ENCODE measurements at regions not wholly inside any gene's neighbourhood (a gene's known extent, or its start where the extent isn't known, plus 50 kb on each side); places are given as distances from the start of the nearest gene placed in this dataset.
"Not testable (repeated sequence)": the region's sequence is repeated elsewhere in the genome, so short reads cannot be mapped to it uniquely, and the experiment has no call there.

DNA sequence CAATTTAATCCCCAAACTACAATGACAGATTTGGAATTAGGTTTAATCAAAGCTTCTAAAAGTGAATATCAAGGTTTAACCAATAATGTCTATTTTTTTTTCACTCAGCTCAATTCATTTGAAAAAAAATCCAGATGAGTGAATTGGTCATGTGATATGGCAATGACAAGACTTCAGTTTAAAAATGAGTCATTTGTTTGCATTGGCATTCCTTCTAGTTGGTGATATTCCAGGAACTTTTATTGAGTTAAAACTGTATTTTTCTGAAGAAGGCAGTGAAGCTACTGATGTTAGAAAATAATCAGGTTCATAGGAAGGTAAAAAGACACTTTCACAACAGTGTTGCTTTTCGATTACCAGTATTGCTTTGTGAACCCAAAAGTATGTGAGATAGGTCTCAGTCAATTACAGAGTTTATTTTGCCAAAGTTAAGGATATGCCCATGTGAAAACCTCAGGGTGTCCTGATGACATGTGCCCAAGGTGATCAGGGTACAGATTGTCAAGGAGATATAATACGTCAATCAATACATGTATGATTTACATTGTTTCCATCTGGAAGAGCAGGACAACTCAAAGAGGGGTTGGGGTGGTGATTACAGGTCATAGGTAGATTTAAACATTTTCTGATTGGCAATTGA is 1214.9 kb downstream of the GALC start:
- FAIRE-seq = no peak

GRCh38 chr14:86775896-86776295 is 1217.1 kb downstream of the GALC start:
- not testable (repeated sequence) for FAIRE-seq

DNA sequence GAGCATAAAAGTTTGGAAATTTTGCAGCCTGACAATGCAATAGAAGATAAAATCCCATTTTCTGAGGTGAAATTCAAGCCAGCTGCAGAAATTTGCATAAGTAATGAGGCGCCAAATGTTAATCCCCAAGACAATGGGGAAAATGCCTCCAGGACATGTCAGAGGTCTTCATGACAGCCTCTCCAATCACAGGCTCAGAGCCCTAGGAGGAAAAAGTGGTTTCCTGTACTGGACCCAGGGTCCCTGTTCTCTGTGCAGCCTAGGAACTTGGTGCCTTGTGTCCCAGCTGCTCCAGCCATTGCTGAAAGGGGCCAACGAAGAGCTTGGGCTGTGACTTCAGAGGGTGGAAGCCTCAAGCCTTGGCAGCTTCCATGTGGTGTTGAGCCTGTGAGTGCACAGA is 1218.1 kb downstream of the GALC start:
- FAIRE-seq = no peak

DNA sequence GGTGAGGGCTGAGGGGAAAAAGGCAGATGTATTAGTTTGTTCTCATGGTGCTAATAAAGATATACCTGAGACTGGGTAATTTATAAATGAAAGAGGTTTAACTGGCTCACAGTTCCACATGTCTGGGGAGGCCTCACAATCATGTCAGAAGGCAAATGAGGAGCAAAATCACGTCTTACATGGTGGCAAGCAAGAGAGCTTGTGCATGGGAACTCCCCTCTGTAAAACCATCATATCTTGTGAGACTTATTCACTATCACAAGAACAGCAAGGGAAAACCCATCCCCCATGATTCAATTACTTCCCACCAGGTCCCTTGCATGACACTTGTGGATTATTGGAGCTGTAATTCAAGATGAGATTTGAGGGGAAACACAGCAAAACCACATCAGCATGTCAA is 1220.9 kb downstream of the GALC start:
- no peak for FAIRE-seq

DNA sequence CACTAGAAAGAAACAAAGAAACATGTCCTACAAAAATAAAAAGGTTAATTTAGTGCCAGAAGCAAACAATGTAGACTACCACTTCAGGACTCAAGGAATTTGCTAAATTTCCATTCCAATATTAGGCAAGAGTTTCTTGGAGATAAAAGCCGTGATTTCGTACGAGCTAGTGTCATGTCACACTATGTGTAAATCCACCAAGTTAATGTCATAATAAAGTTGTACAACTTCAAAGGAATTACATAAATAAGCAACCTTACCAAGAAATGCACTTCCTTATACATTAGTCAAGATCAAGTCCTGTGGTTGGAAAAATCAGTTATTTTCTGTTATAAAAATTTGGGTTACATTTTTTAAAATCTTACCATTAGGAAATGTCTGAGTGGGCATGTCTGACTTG is 1222.8 kb downstream of the GALC start:
- no peak for FAIRE-seq

DNA sequence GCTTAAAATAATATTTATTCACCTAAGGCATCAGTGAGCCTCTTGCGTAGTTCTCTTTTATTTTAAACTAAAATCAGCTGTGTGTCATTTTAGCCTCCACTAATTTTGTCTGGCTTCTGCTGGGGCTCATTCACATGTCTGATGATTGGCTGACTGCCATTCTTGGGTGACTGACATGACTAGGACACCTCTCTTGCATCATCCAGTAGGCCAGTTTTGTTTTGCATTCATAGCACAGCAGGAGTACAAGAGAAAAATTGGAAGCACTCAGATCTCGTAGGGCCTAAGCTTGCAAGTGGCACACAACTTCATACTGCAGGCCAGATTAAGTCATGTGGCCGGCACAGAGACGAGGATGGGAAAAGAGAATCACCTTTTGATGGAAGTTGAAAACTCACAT is 1226.5 kb downstream of the GALC start:
- FAIRE-seq = no peak

- no peak for FAIRE-seq
These were observed 1231.4 kb downstream of the GALC start for GRCh38 chr14:86761611-86762010.

DNA sequence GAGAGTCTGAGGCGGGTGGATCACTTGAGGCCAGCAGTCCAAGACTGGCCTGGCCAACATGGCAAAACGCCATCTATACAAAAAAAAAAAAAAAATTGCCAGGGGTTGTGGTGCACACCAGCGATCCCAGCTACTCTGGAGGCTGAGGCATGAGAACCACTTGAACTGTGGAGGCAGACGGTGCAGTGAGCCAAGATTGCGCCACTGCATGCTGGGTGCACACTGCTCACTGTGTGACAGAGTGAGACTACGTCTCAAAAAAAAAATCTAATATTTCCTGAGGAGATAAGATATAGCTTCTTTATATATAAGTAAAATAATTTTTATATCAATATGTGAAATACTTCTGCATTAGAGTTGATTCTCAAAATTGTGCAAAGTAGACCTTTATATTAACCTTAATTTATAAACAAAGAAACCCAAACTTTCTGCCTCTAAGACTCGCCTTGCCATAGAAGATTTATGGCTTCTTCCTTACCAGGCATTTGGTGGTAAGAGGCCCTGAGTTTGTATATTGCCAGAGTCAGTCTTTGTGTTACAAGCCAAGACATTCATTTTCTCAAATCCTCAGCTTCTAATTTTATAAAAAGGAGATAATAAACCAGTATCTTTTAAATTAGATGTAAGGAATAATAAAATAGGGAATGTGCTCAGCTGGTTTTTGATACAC is 1226.7 kb downstream of the FLRT2 start:
- no peak for FAIRE-seq

DNA sequence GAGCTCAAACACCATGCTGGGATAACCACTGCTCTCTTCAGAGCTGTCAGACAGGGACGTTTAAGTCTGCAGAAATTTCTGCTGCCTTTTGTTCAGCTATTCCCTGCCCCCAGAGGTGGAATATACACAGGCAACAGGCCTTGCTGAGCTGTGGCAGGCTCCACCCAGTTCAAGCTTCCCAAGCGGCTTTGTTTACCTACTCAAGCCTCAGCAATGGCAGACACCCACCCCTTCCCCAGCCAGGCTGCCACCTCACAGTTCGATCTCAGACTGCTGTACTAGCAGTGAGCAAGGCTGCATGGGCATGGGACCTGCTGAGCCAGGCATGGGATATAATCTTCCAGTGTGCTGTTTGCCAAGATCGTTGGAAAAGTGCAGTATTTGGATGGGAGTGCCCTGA is 1220.5 kb downstream of the FLRT2 start:
- not testable (repeated sequence) for FAIRE-seq

DNA sequence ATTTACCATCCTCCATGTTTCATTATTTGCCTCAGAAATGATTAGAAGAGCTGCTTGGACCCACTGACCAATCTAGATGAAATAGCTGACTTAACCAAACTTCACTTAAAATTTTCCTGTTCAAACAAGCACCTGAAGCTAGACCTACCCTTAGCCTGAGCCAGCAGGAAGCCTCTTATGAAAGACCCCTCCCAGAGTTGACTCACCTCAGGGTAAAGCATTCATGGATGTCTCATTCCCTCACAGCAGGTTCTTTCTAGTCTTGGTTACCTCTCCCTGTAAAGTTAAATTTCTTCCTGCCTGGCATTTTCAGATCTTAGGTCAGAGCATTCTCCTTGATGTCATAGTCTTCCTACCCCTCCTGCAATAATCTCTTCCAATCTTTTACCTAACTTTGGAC is 1209.8 kb downstream of the FLRT2 start:
- FAIRE-seq = no peak

- not testable (repeated sequence) for FAIRE-seq
These were observed 1201.5 kb downstream of the FLRT2 start for GRCh38 chr14:86731427-86731826.

DNA sequence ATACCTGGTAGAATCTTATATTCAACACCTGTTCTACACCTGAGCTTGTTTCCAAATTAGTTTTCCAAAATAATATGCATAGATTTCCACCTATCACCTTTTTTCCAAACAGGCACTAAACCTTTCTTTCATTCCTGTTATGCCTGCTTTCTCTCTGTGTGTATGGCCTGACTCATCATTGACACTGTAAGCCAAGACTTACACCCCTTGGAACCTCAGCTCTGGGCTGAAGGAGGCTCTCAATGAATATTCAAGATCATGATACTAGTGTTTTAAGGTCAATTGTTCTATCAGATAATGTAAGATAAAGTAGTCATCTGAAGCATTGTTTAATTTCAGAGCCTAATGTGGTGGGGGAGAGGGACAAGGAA is 1193.3 kb downstream of the FLRT2 start:
- FAIRE-seq = no peak

DNA sequence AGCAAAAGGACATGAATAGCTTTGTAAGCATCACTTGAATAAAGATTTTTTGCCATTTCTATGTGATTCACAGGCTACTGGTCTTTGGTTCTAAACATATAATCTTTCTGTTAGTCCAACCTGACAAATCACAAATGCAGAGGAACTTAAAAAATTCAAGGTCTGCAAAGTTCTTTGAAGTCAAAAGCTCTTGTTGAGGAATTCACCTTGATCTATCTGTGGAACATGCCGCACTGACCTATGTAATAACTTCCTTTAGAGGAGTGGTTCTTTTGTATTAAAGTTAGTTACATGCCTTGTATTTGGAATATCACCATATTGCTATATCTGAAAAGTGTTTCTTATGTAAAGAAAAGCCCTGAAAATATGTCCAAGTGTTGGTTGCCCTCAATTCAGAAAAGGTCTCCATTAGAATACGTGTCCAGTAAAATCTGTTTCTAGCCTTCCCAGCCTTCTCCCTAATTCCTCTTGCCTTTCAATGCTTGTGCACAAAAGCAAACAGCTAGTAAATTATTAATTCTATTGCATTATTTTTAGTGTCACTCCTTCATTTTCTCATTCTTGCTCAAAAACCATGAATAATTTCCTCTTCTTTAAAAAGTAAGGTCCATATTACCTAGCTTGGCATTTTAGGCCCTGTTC is 1192.8 kb downstream of the FLRT2 start:
- no peak for FAIRE-seq

- no peak for FAIRE-seq
These were observed 1184.6 kb downstream of the FLRT2 start for GRCh38 chr14:86714575-86714974.

- FAIRE-seq = no peak
These were observed 1184.2 kb downstream of the FLRT2 start for GRCh38 chr14:86714153-86714552.

GRCh38 chr14:86712727-86713126 is 1182.8 kb downstream of the FLRT2 start:
- FAIRE-seq = no peak

- FAIRE-seq = no peak
These were observed 1182.2 kb downstream of the FLRT2 start for GRCh38 chr14:86712176-86712575.

DNA sequence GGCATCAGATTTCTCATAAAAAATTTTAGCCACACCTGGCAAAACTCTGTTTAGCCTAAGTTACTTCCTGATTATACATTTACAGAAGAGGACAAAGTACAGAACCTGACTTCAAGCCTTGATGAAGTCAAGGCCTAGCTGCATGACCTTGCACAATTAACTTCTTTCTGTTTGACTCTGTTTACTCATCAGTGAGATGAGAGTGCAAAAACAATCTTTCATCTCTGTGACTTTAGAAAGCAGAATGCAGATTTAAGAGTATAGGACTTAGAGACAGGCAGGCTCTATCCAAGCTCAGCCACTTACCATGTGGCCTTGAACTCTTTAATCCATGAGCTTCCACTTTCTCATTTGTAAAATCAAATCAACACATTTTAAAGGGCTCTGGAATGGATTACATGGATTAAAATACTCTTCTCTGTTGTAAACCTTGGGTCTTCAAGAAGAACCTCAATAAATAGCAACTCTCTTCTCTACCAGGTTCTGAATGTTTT is 1178.9 kb downstream of the FLRT2 start:
- no peak for FAIRE-seq

- no peak for FAIRE-seq
These were observed 1177.1 kb downstream of the FLRT2 start for GRCh38 chr14:86707071-86707470.

GRCh38 chr14:86683561-86683960 is 1153.6 kb downstream of the FLRT2 start:
- no peak for FAIRE-seq

DNA sequence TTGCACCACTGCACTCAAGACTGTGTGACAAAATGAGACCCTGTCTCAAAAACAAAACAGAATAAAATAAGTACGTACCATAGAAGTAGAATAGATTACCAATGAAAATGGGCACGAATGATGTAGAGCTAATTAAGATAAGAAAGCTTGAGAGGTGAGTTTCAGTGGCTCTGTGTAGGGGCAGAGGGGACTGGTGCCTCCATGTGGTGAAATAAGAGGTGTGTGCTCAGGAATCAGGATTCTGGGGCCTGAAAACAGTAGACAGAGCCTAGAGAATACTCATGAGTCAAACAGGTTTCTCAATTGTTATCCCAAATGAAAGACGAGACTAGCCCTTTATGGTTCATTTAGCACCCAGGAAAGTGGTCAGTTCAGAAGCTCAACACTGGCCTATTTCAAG is 1145.1 kb downstream of the FLRT2 start:
- no peak for FAIRE-seq

GRCh38 chr14:86673523-86673969 is 1143.6 kb downstream of the FLRT2 start:
- FAIRE-seq = no peak

- FAIRE-seq = no peak
These were observed 1142.1 kb downstream of the FLRT2 start for GRCh38 chr14:86672080-86672479.

DNA sequence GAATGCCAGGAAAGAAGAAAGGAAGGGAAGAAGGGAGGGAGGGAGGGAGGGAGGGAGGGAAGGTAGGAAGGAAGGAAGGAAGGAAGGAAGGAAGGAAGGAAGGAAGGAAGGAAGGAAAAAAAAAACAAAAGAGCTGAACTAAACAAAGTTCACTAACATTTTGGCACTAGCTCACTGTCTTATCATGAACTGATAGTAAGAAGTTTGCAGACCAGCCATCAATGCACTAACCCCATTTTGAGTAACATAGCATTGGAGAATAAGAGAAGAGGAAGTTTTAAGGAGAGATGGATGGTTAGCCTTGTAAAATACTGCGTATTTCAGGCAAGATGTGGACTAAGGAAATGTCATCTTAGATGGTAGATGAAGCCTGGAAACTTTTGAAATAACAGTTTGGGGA is 1136.0 kb downstream of the FLRT2 start:
- no peak for FAIRE-seq
